ENCODE measurements at regions not wholly inside any gene's neighbourhood (a gene's known extent, or its start where the extent isn't known, plus 50 kb on each side); places are given as distances from the start of the nearest gene placed in this dataset.

DNA sequence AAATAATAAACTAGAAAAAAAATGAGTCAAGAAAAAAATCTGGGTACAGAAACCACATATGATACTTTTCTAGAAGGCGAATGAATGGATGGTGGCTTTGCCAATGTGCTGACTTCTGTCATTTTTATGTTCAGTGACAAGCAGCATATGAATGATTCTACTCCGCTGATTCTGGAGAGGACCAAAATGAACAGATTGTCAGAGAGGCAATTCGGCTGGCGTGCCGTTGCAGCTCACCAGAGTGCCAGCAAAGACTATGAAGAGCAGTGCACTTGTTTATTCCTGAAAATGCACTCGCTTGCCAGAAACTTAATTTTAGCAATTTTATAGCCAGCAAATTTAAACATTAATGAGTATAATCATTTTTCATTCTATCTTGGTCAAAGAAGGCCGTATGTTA is 105.9 kb upstream of the NYAP2 start:
- H3K9ac ChIP-seq (ENCODE audit: low read length) = no peak overlapping the region
- H3K9me3 ChIP-seq (ENCODE audit: low read length) = no peaks in the 10 kb centered on the region
- H3K4me2 ChIP-seq (ENCODE audit: low read length) = no peak overlapping the region
- no peaks in the 10 kb centered on the region for H3K79me2 ChIP-seq (ENCODE audit: insufficient read depth, low read length)
- H3K36me3 ChIP-seq (ENCODE audit: insufficient read depth, low read length) = no peaks in the 10 kb centered on the region
- H3K9me2 ChIP-seq (ENCODE audit: low read depth, low read length) = no peaks in the 10 kb centered on the region
- H4K20me1 ChIP-seq (ENCODE audit: insufficient read depth, low read length) = no peaks in the 10 kb centered on the region
- no peak overlapping the region for H3K27ac ChIP-seq (ENCODE audit: low read depth, low read length, poor library complexity, severe bottlenecking)
- no peak for TF ChIP-seq EZH2 (IDR thresholded peaks at IDR 0.05; ENCODE audit: borderline replicate concordance, low read length)
- TF ChIP-seq, protein P1, sequence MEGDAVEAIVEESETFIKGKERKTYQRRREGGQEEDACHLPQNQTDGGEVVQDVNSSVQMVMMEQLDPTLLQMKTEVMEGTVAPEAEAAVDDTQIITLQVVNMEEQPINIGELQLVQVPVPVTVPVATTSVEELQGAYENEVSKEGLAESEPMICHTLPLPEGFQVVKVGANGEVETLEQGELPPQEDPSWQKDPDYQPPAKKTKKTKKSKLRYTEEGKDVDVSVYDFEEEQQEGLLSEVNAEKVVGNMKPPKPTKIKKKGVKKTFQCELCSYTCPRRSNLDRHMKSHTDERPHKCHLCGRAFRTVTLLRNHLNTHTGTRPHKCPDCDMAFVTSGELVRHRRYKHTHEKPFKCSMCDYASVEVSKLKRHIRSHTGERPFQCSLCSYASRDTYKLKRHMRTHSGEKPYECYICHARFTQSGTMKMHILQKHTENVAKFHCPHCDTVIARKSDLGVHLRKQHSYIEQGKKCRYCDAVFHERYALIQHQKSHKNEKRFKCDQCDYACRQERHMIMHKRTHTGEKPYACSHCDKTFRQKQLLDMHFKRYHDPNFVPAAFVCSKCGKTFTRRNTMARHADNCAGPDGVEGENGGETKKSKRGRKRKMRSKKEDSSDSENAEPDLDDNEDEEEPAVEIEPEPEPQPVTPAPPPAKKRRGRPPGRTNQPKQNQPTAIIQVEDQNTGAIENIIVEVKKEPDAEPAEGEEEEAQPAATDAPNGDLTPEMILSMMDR (IDR thresholded peaks at IDR 0.05; ENCODE audit: low read length) = no peak
- H3K4me3 ChIP-seq (ENCODE audit: low read depth, low read length, poor library complexity, severe bottlenecking) = no peak overlapping the region
- no peak overlapping the region for H2AFZ ChIP-seq (ENCODE audit: low read length)
- no peaks in the 10 kb centered on the region for H3F3A ChIP-seq (ENCODE audit: insufficient read depth, low read length)
- no peaks in the 10 kb centered on the region for H3K4me1 ChIP-seq (ENCODE audit: insufficient read depth, low read length, severe bottlenecking)
- no peaks in the 10 kb centered on the region for H3K27me3 ChIP-seq (ENCODE audit: insufficient read depth, low read length)

DNA sequence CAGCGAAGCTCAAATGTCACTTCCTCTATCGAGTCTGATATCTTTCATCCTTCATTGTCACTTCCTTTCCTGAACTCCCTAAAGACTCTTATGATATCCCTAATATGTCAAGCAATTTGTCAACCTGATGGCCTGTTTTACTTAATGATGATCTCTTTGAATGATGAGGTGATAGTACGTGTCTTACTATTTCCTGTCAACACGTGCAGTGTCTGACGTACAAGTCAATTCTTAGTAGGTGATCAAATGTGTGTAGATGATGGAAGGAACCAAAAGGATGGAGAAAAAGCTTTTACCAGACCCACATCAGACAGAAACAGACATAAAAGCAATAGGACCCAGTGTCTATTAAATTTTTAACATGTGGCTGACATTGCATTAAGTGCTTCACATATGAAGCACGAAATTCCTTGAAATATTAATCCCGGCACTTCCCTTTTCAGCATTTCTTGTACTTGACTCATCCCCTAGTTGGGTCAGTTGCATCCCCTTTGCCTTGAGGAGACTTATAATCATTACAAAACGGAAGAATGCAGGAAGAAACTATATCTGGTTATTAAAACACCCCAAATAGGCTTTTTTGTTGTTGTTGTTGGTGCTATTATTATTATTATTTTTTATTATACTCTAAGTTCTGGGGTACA is 108.6 kb upstream of the NYAP2 start:
- no peaks in the 10 kb centered on the region for H3K4me1 ChIP-seq (ENCODE audit: insufficient read depth, low read length, severe bottlenecking)
- TF ChIP-seq, protein P1 (IDR thresholded peaks at IDR 0.05; ENCODE audit: low read length) = no peak
- no peak for TF ChIP-seq EZH2 (IDR thresholded peaks at IDR 0.05; ENCODE audit: borderline replicate concordance, low read length)
- no peaks in the 10 kb centered on the region for H4K20me1 ChIP-seq (ENCODE audit: insufficient read depth, low read length)
- no peak overlapping the region for H3K4me2 ChIP-seq (ENCODE audit: low read length)
- no peak overlapping the region for H2AFZ ChIP-seq (ENCODE audit: low read length)
- no peak overlapping the region for H3K9ac ChIP-seq (ENCODE audit: low read length)
- no peak overlapping the region for H3K4me3 ChIP-seq (ENCODE audit: low read depth, low read length, poor library complexity, severe bottlenecking)
- no peaks in the 10 kb centered on the region for H3K36me3 ChIP-seq (ENCODE audit: insufficient read depth, low read length)
- H3K79me2 ChIP-seq (ENCODE audit: insufficient read depth, low read length) = no peaks in the 10 kb centered on the region
- H3K9me3 ChIP-seq (ENCODE audit: low read length) = no peaks in the 10 kb centered on the region
- no peaks in the 10 kb centered on the region for H3K27me3 ChIP-seq (ENCODE audit: insufficient read depth, low read length)
- H3F3A ChIP-seq (ENCODE audit: insufficient read depth, low read length) = no peaks in the 10 kb centered on the region
- H3K27ac ChIP-seq (ENCODE audit: low read depth, low read length, poor library complexity, severe bottlenecking) = no peak overlapping the region
- no peaks in the 10 kb centered on the region for H3K9me2 ChIP-seq (ENCODE audit: low read depth, low read length)

DNA sequence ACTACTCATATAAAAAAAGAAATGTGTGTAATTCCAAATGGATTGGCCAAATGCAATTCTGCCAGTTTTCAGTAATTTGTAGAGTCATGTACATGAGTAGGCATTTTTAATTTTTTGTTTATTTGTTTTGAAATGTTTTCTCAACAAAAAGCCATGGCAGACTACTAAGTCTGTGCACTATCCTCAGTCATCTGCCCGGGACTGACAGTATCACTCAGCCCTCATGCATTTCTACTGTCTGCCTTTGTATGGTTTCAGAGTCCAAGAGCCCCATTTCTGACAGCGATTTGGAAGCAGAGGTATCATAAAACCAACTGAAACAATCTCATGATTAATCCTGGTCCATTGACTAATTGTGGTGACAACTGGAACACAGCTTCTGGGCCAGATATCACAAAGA is 109.9 kb upstream of the NYAP2 start:
- no peak for TF ChIP-seq EZH2 (IDR thresholded peaks at IDR 0.05; ENCODE audit: borderline replicate concordance, low read length)
- TF ChIP-seq, protein P1 (IDR thresholded peaks at IDR 0.05; ENCODE audit: low read length) = no peak
- H3K4me1 ChIP-seq (ENCODE audit: insufficient read depth, low read length, severe bottlenecking) = no peaks in the 10 kb centered on the region

More for the DNA sequence above, 109.9 kb upstream of the NYAP2 start:
- Histone ChIP-seq H4K20me1 (ENCODE audit: insufficient read depth, low read length) (no peaks in the 10 kb centered on the region), H3K27ac (ENCODE audit: low read depth, low read length, poor library complexity, severe bottlenecking) (no peak overlapping the region), H3K9me2 (ENCODE audit: low read depth, low read length) (no peaks in the 10 kb centered on the region), H3K9me3 (ENCODE audit: low read length) (no peaks in the 10 kb centered on the region), H3K4me2 (ENCODE audit: low read length) (no peak overlapping the region), H2AFZ (ENCODE audit: low read length) (no peak overlapping the region), H3K27me3 (ENCODE audit: insufficient read depth, low read length) (no peaks in the 10 kb centered on the region), H3K36me3 (ENCODE audit: insufficient read depth, low read length) (no peaks in the 10 kb centered on the region), H3K9ac (ENCODE audit: low read length) (no peak overlapping the region), H3F3A (ENCODE audit: insufficient read depth, low read length) (no peaks in the 10 kb centered on the region), H3K79me2 (ENCODE audit: insufficient read depth, low read length) (no peaks in the 10 kb centered on the region), H3K4me3 (ENCODE audit: low read depth, low read length, poor library complexity, severe bottlenecking) (no peak overlapping the region)
